ENCODE measurements at regions not wholly inside any gene's neighbourhood (a gene's known extent, or its start where the extent isn't known, plus 50 kb on each side); places are given as distances from the start of the nearest gene placed in this dataset.

GRCh38 chr7:108997480-108997879 is 427.8 kb downstream of the DNAJB9 start:
- DNase-seq, result no peak

- DNase-seq, result no peak
Measured at GRCh38 chr7:109003742-109004141, 434.1 kb downstream of the DNAJB9 start.

- DNase-seq, result no peak
Measured at GRCh38 chr7:109009636-109010035, 440.0 kb downstream of the DNAJB9 start.

- DNase-seq, result no peak
Measured at GRCh38 chr7:109020251-109020650, 450.6 kb downstream of the DNAJB9 start.

GRCh38 chr7:109021390-109021789 is 451.7 kb downstream of the DNAJB9 start:
- no peak for DNase-seq

GRCh38 chr7:109029866-109030265 is 460.2 kb downstream of the DNAJB9 start:
- DNase-seq, result no peak

GRCh38 chr7:109044691-109045090 is 475.0 kb downstream of the DNAJB9 start:
- no peak for DNase-seq

- no peak for DNase-seq
Measured at GRCh38 chr7:109049366-109049765, 479.7 kb downstream of the DNAJB9 start.

- DNase-seq, result no peak
Measured at GRCh38 chr7:109059089-109059488, 489.4 kb downstream of the DNAJB9 start.

- DNase-seq, result no peak
Measured at GRCh38 chr7:109062798-109063197, 493.1 kb downstream of the DNAJB9 start.

GRCh38 chr7:109073543-109073942 is 503.9 kb downstream of the DNAJB9 start:
- no peak for DNase-seq

- DNase-seq, result no peak
Measured at GRCh38 chr7:109076396-109076972, 506.8 kb downstream of the DNAJB9 start.

- DNase-seq, result no peak
Measured at GRCh38 chr7:109091042-109091441, 521.4 kb downstream of the DNAJB9 start.

GRCh38 chr7:109092268-109092667 is 522.6 kb downstream of the DNAJB9 start:
- no peak for DNase-seq

- no peak for DNase-seq
Measured at GRCh38 chr7:109101332-109101731, 531.7 kb downstream of the DNAJB9 start.

GRCh38 chr7:109109558-109109957 is 539.9 kb downstream of the DNAJB9 start:
- no peak for DNase-seq

GRCh38 chr7:109111086-109111485 is 541.4 kb downstream of the DNAJB9 start:
- no peak for DNase-seq

- DNase-seq, result no peak
Measured at GRCh38 chr7:109121599-109122300, 552.1 kb downstream of the DNAJB9 start.

GRCh38 chr7:109125001-109125400 is 555.3 kb downstream of the DNAJB9 start:
- no peak for DNase-seq

GRCh38 chr7:109126404-109127050 is 556.9 kb downstream of the DNAJB9 start:
- no peak for DNase-seq

- no peak for DNase-seq
Measured at GRCh38 chr7:109127145-109127544, 557.5 kb downstream of the DNAJB9 start.

GRCh38 chr7:109131141-109131540 is 561.5 kb downstream of the DNAJB9 start:
- DNase-seq, result no peak

- DNase-seq, result no peak
Measured at GRCh38 chr7:109136893-109137292, 567.2 kb downstream of the DNAJB9 start.

- DNase-seq, result no peak
Measured at GRCh38 chr7:109154748-109155147, 585.1 kb downstream of the DNAJB9 start.

Data from NCI-H2107 (cell line).